ENCODE measurements at regions not wholly inside any gene's neighbourhood (a gene's known extent, or its start where the extent isn't known, plus 50 kb on each side); places are given as distances from the start of the nearest gene placed in this dataset.

- Histone ChIP-seq H3K27ac (no peak overlapping the region), H3K4me3 (no peak overlapping the region), H3K36me3 (no peaks in the 10 kb centered on the region), H3K27me3 (replicated peaks; ENCODE audit: insufficient read depth) (no peaks in the 10 kb centered on the region), H3K4me1 (ENCODE audit: control insufficient read depth in 1 of 2, low read depth in 2 of 2) (peaks cover 10 to 25% of the 10 kb centered on the region in 2 donors), H3K9me3 (no peaks in the 10 kb centered on the region)
- ATAC-seq (ENCODE audit: insufficient number of reproducible peaks, low FRiP score, low read depth) (no peak), DNase-seq (ENCODE audit: low spot score) (no peak)
- TF ChIP-seq CTCF (IDR thresholded peaks at IDR 0.05): no peak
Observed at GRCh38 chr2:62409442-62409841, 96.6 kb downstream of the TMEM17 start.

- Histone ChIP-seq H3K36me3 (no peaks in the 10 kb centered on the region), H3K9me3 (no peaks in the 10 kb centered on the region), H3K27me3 (replicated peaks; ENCODE audit: insufficient read depth) (no peaks in the 10 kb centered on the region), H3K27ac (no peak overlapping the region), H3K4me1 (ENCODE audit: control insufficient read depth in 1 of 2, low read depth in 2 of 2) (peaks cover 10 to 25% of the 10 kb centered on the region in 2 donors), H3K4me3 (no peak overlapping the region)
- ATAC-seq (ENCODE audit: insufficient number of reproducible peaks, low FRiP score, low read depth): no peak
- TF ChIP-seq CTCF (IDR thresholded peaks at IDR 0.05): no peak
- no peak for DNase-seq (ENCODE audit: low spot score)
Observed at GRCh38 chr2:62408241-62408677, 97.7 kb downstream of the TMEM17 start.

GRCh38 chr2:62407838-62408237 lies 98.2 kb downstream of the TMEM17 start:
- no peak for TF ChIP-seq CTCF (IDR thresholded peaks at IDR 0.05)
- Histone ChIP-seq H3K27ac (no peak overlapping the region), H3K4me3 (no peak overlapping the region), H3K9me3 (no peaks in the 10 kb centered on the region), H3K36me3 (no peaks in the 10 kb centered on the region), H3K27me3 (replicated peaks; ENCODE audit: insufficient read depth) (no peaks in the 10 kb centered on the region), H3K4me1 (ENCODE audit: control insufficient read depth in 1 of 2, low read depth in 2 of 2) (peaks cover 10 to 25% of the 10 kb centered on the region in 2 donors)
- ATAC-seq (ENCODE audit: insufficient number of reproducible peaks, low FRiP score, low read depth) (no peak), DNase-seq (ENCODE audit: low spot score) (no peak)

GRCh38 chr2:62407401-62407800 lies 98.6 kb downstream of the TMEM17 start:
- ATAC-seq (ENCODE audit: insufficient number of reproducible peaks, low FRiP score, low read depth): no peak
- Histone ChIP-seq H3K9me3 (no peaks in the 10 kb centered on the region), H3K36me3 (no peaks in the 10 kb centered on the region), H3K4me3 (no peak overlapping the region), H3K27ac (no peak overlapping the region), H3K4me1 (ENCODE audit: control insufficient read depth in 1 of 2, low read depth in 2 of 2) (peaks cover 10 to 25% of the 10 kb centered on the region in 2 donors), H3K27me3 (replicated peaks; ENCODE audit: insufficient read depth) (no peaks in the 10 kb centered on the region)
- TF ChIP-seq CTCF (IDR thresholded peaks at IDR 0.05): no peak
- no peak for DNase-seq (ENCODE audit: low spot score)

GRCh38 chr2:62406573-62407043 lies 99.4 kb downstream of the TMEM17 start:
- Histone ChIP-seq H3K27me3 (replicated peaks; ENCODE audit: insufficient read depth) (no peaks in the 10 kb centered on the region), H3K9me3 (no peaks in the 10 kb centered on the region), H3K4me3 (no peak overlapping the region), H3K27ac (no peak overlapping the region), H3K4me1 (ENCODE audit: control insufficient read depth in 1 of 2, low read depth in 2 of 2) (peaks cover 7 to 21% of the 10 kb centered on the region in 2 donors), H3K36me3 (no peaks in the 10 kb centered on the region)
- no peak for DNase-seq (ENCODE audit: low spot score)
- TF ChIP-seq CTCF (IDR thresholded peaks at IDR 0.05): no peak
- no peak for ATAC-seq (ENCODE audit: insufficient number of reproducible peaks, low FRiP score, low read depth)

Measured in thoracic aorta (tissue), 2 donors.